HCT116 (cell line): ENCODE measurements at regions not wholly inside any gene's neighbourhood (a gene's known extent, or its start where the extent isn't known, plus 50 kb on each side); places are given as distances from the start of the nearest gene placed in this dataset.

Experiments
- ATAC-seq: fragments of 200-7000 bp; cut with Tn5 transposase; 2 replicates; pipeline ENCODE4 v1.9.1; 2020; ENCODE audit warnings: mild to moderate bottlenecking, moderate library complexity
- BruUV-seq: library from RNA; stranded (reverse); fragments of 400-500 nt; replicated peaks from 2 replicates; lab custom pipeline; 2021; lab: Mats Ljungman, UMichigan
- CTCF ChIA-PET: fragments of 300-600 bp; sonication (Branson Sonifier 250); formaldehyde crosslinking; loops from one replicate; lab custom pipeline; 2021; ENCODE audit warnings: antibody characterized with exemption; lab: Charles Lee
- POLR2A ChIA-PET: fragments of 300-600, 350-600 bp; sonication (Branson Sonifier 250); formaldehyde crosslinking; loops from one replicate; lab custom pipeline; 2021; ENCODE audit warnings: antibody characterized with exemption; lab: Charles Lee
- RAD21 ChIA-PET, 2 experiments: fragments of 300-600 bp; sonication (Branson Sonifier 250); formaldehyde crosslinking; loops; one replicate each; lab custom pipeline; 2023; ENCODE audit warnings: low total read pairs in 2 of 2; ENCODE audit not compliant: uncharacterized antibody in 2 of 2, unreplicated experiment in 2 of 2, low non-redundant PET in 1 of 2; lab: Charles Lee
- DNase-seq: peaks from one replicate; pipeline ENCODE4 v3.0.0-alpha.2; 2010; ENCODE audit warnings: low read depth, low spot score
- H2AFZ ChIP-seq: fragments of 200-600 bp; shearing (Covaris generic), sonication (generic); 2 replicates; pipeline ENCODE4 v1.6.1; 2017; ENCODE audit warnings: low read depth, mixed run types, mixed read lengths, antibody characterized with exemption, low read length; ENCODE audit not compliant: poor library complexity, severe bottlenecking
- H3K27ac ChIP-seq: 2 replicates; pipeline ENCODE4 v1.5.1; 2012; ENCODE audit warnings: low read depth, low read length
- H3K27me3 ChIP-seq: fragments of 200-600 bp; sonication (generic); 2 replicates; pipeline ENCODE4 v1.6.1; 2016; ENCODE audit warnings: mixed run types, low read length, mixed read lengths; ENCODE audit not compliant: insufficient read depth
- H3K36me3 ChIP-seq, 2 experiments: fragments of 200-500 bp in 1 of 2; fragments of 200-600 bp in 1 of 2; sonication (Bioruptor generic) in 1 of 2; sonication (generic) in 1 of 2; 2 replicates each; pipeline versions ENCODE4 v1.5.1 to v1.6.1; 2014 to 2016; ENCODE audit warnings: low read length in 2 of 2, inconsistent platforms in 1 of 2, mixed read lengths in 1 of 2, mixed run types in 1 of 2; ENCODE audit not compliant: insufficient read depth in 2 of 2, control insufficient read depth in 1 of 2
- H3K4me1 ChIP-seq, 2 experiments: fragments of 200-600 bp in 1 of 2; sonication (generic) in 1 of 2; 2 replicates each; pipeline versions ENCODE4 v1.5.1 to v1.6.1; 2012 to 2017; ENCODE audit warnings: low read length in 2 of 2, inconsistent platforms in 1 of 2, mild to moderate bottlenecking in 1 of 2, mixed read lengths in 1 of 2, mixed run types in 1 of 2, moderate library complexity in 1 of 2; ENCODE audit not compliant: insufficient read depth in 2 of 2, control insufficient read depth in 1 of 2
- H3K4me2 ChIP-seq: fragments of 200-600 bp; sonication (generic); 2 replicates; pipeline ENCODE4 v1.6.1; 2017; ENCODE audit warnings: mixed run types, low read length, mixed read lengths
- H3K4me3 ChIP-seq, 2 experiments: fragments of 200-600 bp in 1 of 2; sonication (generic) in 1 of 2; replicated peaks in 1 of 2; 2 replicates each; pipeline ENCODE4 v1.5.1; 2011 to 2016; ENCODE audit warnings: low read length in 2 of 2, control low read depth in 1 of 2, low read depth in 1 of 2, mild to moderate bottlenecking in 1 of 2, mixed read lengths in 1 of 2, mixed run types in 1 of 2
- H3K79me2 ChIP-seq: fragments of 200-600 bp; sonication (generic); 2 replicates; pipeline ENCODE4 v1.6.1; 2017; ENCODE audit warnings: mild to moderate bottlenecking, mixed run types, low read length, moderate library complexity, mixed read lengths; ENCODE audit not compliant: insufficient read depth
- H3K9ac ChIP-seq: fragments of 200-600 bp; sonication (generic); 2 replicates; pipeline ENCODE4 v1.6.1; 2016; ENCODE audit warnings: low read length, mixed read lengths
- H3K9me2 ChIP-seq: fragments of 200-600 bp; sonication (generic), shearing (Covaris generic); 2 replicates; pipeline ENCODE4 v1.6.1; 2017; ENCODE audit warnings: mixed run types, mild to moderate bottlenecking, moderate library complexity; ENCODE audit not compliant: insufficient read depth
- H3K9me3 ChIP-seq, 2 experiments: fragments of 200-500 bp in 1 of 2; fragments of 200-600 bp in 1 of 2; sonication (Bioruptor generic) in 1 of 2; sonication (generic) in 1 of 2; 2 replicates each; pipeline ENCODE4 v1.6.1; 2014 to 2017; ENCODE audit warnings: low read length in 2 of 2, mixed read lengths in 2 of 2, inconsistent platforms in 1 of 2, low read depth in 1 of 2, mild to moderate bottlenecking in 1 of 2, mixed run types in 1 of 2, moderate library complexity in 1 of 2; ENCODE audit not compliant: control insufficient read depth in 1 of 2, insufficient read depth in 1 of 2
- H4K20me1 ChIP-seq: fragments of 200-600 bp; sonication (generic), shearing (Covaris generic); 2 replicates; pipeline ENCODE4 v1.6.1; 2017; ENCODE audit warnings: mixed run types, mild to moderate bottlenecking, moderate library complexity; ENCODE audit not compliant: insufficient read depth
- CEBPB ChIP-seq: IDR thresholded peaks from 2 replicates; pipeline ENCODE4 v1.6.1; 2012; ENCODE audit warnings: low read depth
- ELF1 ChIP-seq: IDR thresholded peaks from 2 replicates; pipeline ENCODE4 v1.6.1; 2012; ENCODE audit warnings: low read depth, borderline replicate concordance
- EZH2 ChIP-seq: fragments of 200-600 bp; sonication (generic); IDR thresholded peaks from 2 replicates; pipeline ENCODE4 v1.6.1; 2017; ENCODE audit warnings: antibody characterized with exemption, mixed run types
- RAD21 ChIP-seq: IDR thresholded peaks from 2 replicates; pipeline ENCODE4 v1.6.1; 2012; ENCODE audit warnings: low read depth, mild to moderate bottlenecking
- SP1 ChIP-seq: IDR thresholded peaks from 2 replicates; pipeline ENCODE4 v1.6.1; 2012; ENCODE audit warnings: low read depth
- YY1 ChIP-seq: IDR thresholded peaks from 2 replicates; pipeline ENCODE4 v1.6.1; 2011; ENCODE audit warnings: low read length, low read depth, moderate library complexity, mild to moderate bottlenecking; ENCODE audit not compliant: insufficient replicate concordance; ENCODE audit errors: extremely low read depth
- intact Hi-C: fragments of 100-400 bp; cut with micrococcal nuclease; formaldehyde crosslinking; loops from 2 replicates; pipeline ENCODE4 v1.10.0; 2022
- TF ChIP-seq, protein P1 (sequence below): IDR thresholded peaks from 2 replicates; pipeline ENCODE4 v1.6.1; 2012
- TF ChIP-seq, protein P2 (sequence below): IDR thresholded peaks from 2 replicates; pipeline ENCODE4 v1.6.1; 2012

DNA sequence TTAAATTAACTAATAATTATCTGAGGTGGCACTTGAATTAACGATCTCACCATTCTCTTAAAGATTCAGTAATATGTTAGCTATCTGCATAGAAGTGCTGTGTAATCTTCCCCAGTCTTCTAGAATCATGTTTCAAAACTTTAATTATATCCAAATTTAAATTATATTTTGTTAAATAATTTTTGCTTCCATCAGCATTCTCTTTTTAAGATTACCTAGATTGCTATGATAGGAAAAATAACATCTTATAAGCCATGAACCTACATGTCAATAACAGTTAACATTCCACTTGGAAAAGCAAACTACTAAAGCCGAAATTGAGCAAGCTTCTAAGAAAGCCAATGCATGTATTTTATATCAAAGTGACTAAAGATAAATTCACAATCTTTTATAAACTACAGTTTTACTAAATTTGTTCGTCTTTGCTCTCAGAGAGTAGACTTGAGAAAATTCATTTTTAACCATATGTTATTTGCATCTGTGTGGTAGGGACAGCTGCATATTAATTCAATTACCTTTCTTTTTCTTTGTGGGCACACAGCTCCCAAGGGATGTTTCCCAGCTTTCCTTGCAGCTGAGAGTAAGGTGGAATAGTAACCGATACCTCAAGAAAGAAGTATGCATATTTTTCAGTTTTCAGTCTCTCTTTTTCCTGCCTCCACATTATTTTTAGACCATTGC, 105.4 kb upstream of the ABCB5 start:
- ATAC-seq (no peak), DNase-seq (no peak)
- TF ChIP-seq, protein P1, sequence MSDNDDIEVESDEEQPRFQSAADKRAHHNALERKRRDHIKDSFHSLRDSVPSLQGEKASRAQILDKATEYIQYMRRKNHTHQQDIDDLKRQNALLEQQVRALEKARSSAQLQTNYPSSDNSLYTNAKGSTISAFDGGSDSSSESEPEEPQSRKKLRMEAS = no peak
- TF ChIP-seq RAD21 (no peak), EZH2 (no peak)
- Histone ChIP-seq H3K27ac (no peak overlapping the region), H3K9ac (no peak overlapping the region), H2AFZ (no peak overlapping the region), H3K9me2 (no peaks in the 10 kb centered on the region; the same call in 1 of the 2 replicates), H3K36me3 (no peaks in the 10 kb centered on the region), H3K9me3 (no peaks in the 10 kb centered on the region), H3K79me2 (no peaks in the 10 kb centered on the region), H4K20me1 (no peaks in the 10 kb centered on the region), H3K27me3 (no peaks in the 10 kb centered on the region), H3K4me1 (no peaks in the 10 kb centered on the region), H3K4me2 (no peak overlapping the region), H3K4me3 (no peak overlapping the region)
- intact Hi-C loops = no loop called here
- BruUV-seq = no TSS peak
- RAD21 ChIA-PET = no interaction called here
- POLR2A ChIA-PET = no interaction called here
- CTCF ChIA-PET = no interaction called here

DNA sequence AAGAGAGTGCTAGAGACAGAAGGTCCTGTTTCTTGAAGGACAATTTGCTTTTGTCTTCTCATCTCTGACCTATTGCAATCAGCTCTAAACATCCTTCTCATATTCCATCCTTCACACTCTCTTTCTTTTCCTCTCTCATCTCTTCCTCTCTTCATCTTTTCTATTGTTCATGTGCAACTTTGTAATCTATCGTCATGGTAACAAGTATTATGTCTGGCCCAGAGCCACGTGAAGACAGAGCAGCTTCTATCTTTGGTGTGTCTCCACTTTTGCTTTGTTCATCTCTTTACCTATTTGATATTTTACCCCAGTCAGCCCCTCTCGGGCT, 104.9 kb upstream of the ABCB5 start:
- BruUV-seq = no TSS peak
- no peaks in the 10 kb centered on the region; the same call in 1 of the 2 replicates for H3K9me2 ChIP-seq
- no peaks in the 10 kb centered on the region for H3K4me1 ChIP-seq
- RAD21 ChIA-PET = no interaction called here
- H3K4me2 ChIP-seq = no peak overlapping the region
- ATAC-seq = no peak
- H4K20me1 ChIP-seq = no peaks in the 10 kb centered on the region
- no peaks in the 10 kb centered on the region for H3K9me3 ChIP-seq
- H3K9ac ChIP-seq = no peak overlapping the region
- intact Hi-C loops = no loop called here
- DNase-seq = no peak
- H3K36me3 ChIP-seq = no peaks in the 10 kb centered on the region
- CTCF ChIA-PET = no interaction called here
- no peak overlapping the region for H3K4me3 ChIP-seq
- POLR2A ChIA-PET = no interaction called here
- no peak for TF ChIP-seq CEBPB
- TF ChIP-seq, protein P2, sequence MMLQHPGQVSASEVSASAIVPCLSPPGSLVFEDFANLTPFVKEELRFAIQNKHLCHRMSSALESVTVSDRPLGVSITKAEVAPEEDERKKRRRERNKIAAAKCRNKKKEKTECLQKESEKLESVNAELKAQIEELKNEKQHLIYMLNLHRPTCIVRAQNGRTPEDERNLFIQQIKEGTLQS = no peak
- no peak for TF ChIP-seq EZH2
- no peak for TF ChIP-seq ELF1
- no peak for TF ChIP-seq SP1
- TF ChIP-seq YY1 = no peak
- H3K27ac ChIP-seq = no peak overlapping the region
- H3K79me2 ChIP-seq = no peaks in the 10 kb centered on the region
- no peaks in the 10 kb centered on the region for H3K27me3 ChIP-seq
- no peak overlapping the region for H2AFZ ChIP-seq
